Activated CD4-positive, alpha-beta memory T cell treated with anti-CD3 and anti-CD28 coated beads for 36 hours (primary cell): ENCODE measurements at regions not wholly inside any gene's neighbourhood (a gene's known extent, or its start where the extent isn't known, plus 50 kb on each side); places are given as distances from the start of the nearest gene placed in this dataset.

Source experiments
- CTCF ChIA-PET: fragments of 350-600 bp; sonication (Branson Sonifier 250); formaldehyde crosslinking; loops from one replicate; lab custom pipeline; 2021; ENCODE audit warnings: antibody characterized with exemption, inconsistent platforms; lab: Charles Lee
- POLR2A ChIA-PET: fragments of 350-600 bp; sonication (Branson Sonifier 250); formaldehyde crosslinking; loops from one replicate; lab custom pipeline; 2021; ENCODE audit warnings: antibody characterized with exemption; lab: Charles Lee
- DNase-seq: peaks from one replicate; pipeline ENCODE4 v3.0.0-alpha.2; 2020
- H3K27ac Mint-ChIP-seq: one replicate; pipeline ENCODE4 v1.8.0; 2021; ENCODE audit warnings: mixed read lengths
- H3K27me3 Mint-ChIP-seq: one replicate; pipeline ENCODE4 v1.8.0; 2021; ENCODE audit warnings: mixed read lengths
- H3K36me3 Mint-ChIP-seq: one replicate; pipeline ENCODE4 v1.8.0; 2021; ENCODE audit warnings: mixed read lengths
- H3K4me1 Mint-ChIP-seq: one replicate; pipeline ENCODE4 v1.8.0; 2021; ENCODE audit warnings: low read depth, mixed read lengths
- H3K4me3 Mint-ChIP-seq: one replicate; pipeline ENCODE4 v1.8.0; 2021; ENCODE audit warnings: mild to moderate bottlenecking, mixed read lengths
- H3K9me3 Mint-ChIP-seq: one replicate; pipeline ENCODE4 v1.8.0; 2021; ENCODE audit warnings: mixed read lengths
- intact Hi-C: fragments of 100-400 bp; cut with micrococcal nuclease; formaldehyde crosslinking; loops from one replicate; pipeline ENCODE4 v1.15.1; 2023

GRCh38 chr1:219797009-219797408 lies 131.3 kb downstream of the SLC30A10 start:
- ChIA-PET POLR2A (no interaction called here), CTCF (no interaction called here)
- H3K27me3 Mint-ChIP-seq = peaks cover 6% of the 10 kb centered on the region
- intact Hi-C loops = no loop called here
- no peak for DNase-seq
- H3K4me3 Mint-ChIP-seq = no peak overlapping the region
- H3K9me3 Mint-ChIP-seq = no peaks in the 10 kb centered on the region
- H3K27ac Mint-ChIP-seq = no peak overlapping the region
- H3K4me1 Mint-ChIP-seq = peaks cover 5% of the 10 kb centered on the region
- H3K36me3 Mint-ChIP-seq = no peaks in the 10 kb centered on the region

- CTCF ChIA-PET = no interaction called here
- no peak for DNase-seq
- Mint-ChIP-seq H3K4me1 (peaks cover 5% of the 10 kb centered on the region), H3K27me3 (peaks cover 6% of the 10 kb centered on the region), H3K36me3 (no peaks in the 10 kb centered on the region), H3K27ac (no peak overlapping the region), H3K9me3 (no peaks in the 10 kb centered on the region), H3K4me3 (no peak overlapping the region)
- POLR2A ChIA-PET = no interaction called here
- intact Hi-C loops = no loop called here
These were observed 132.9 kb downstream of the SLC30A10 start for GRCh38 chr1:219795363-219795917.

- Mint-ChIP-seq H3K36me3 (no peaks in the 10 kb centered on the region), H3K27me3 (peaks cover 6% of the 10 kb centered on the region), H3K9me3 (no peaks in the 10 kb centered on the region), H3K4me3 (no peak overlapping the region), H3K27ac (no peak overlapping the region), H3K4me1 (peaks cover 5% of the 10 kb centered on the region)
- intact Hi-C loops = no loop called here
- DNase-seq = no peak
- CTCF ChIA-PET = no interaction called here
- POLR2A ChIA-PET = no interaction called here
These were observed 134.1 kb downstream of the SLC30A10 start for GRCh38 chr1:219794085-219794743.

- H3K4me3 Mint-ChIP-seq = no peak overlapping the region
- POLR2A ChIA-PET = no interaction called here
- H3K27me3 Mint-ChIP-seq = peaks cover 6% of the 10 kb centered on the region
- no peaks in the 10 kb centered on the region for H3K4me1 Mint-ChIP-seq
- intact Hi-C loops = no loop called here
- DNase-seq = no peak
- H3K36me3 Mint-ChIP-seq = no peaks in the 10 kb centered on the region
- H3K27ac Mint-ChIP-seq = no peak overlapping the region
- no peaks in the 10 kb centered on the region for H3K9me3 Mint-ChIP-seq
- CTCF ChIA-PET = no interaction called here
These were observed 135.9 kb downstream of the SLC30A10 start for GRCh38 chr1:219792337-219793021.

- Mint-ChIP-seq H3K4me3 (no peak overlapping the region), H3K9me3 (no peaks in the 10 kb centered on the region), H3K36me3 (no peaks in the 10 kb centered on the region), H3K27ac (no peak overlapping the region), H3K27me3 (peaks cover 6% of the 10 kb centered on the region), H3K4me1 (no peaks in the 10 kb centered on the region)
- no peak for DNase-seq
- intact Hi-C loops = no loop called here
- CTCF ChIA-PET = no interaction called here
- POLR2A ChIA-PET = no interaction called here
These were observed 136.6 kb downstream of the SLC30A10 start for GRCh38 chr1:219791766-219792165.

- POLR2A ChIA-PET = no interaction called here
- CTCF ChIA-PET = no interaction called here
- no peak overlapping the region for H3K4me3 Mint-ChIP-seq
- no peaks in the 10 kb centered on the region for H3K36me3 Mint-ChIP-seq
- peaks cover 6% of the 10 kb centered on the region for H3K27me3 Mint-ChIP-seq
- H3K4me1 Mint-ChIP-seq = no peaks in the 10 kb centered on the region
- H3K9me3 Mint-ChIP-seq = no peaks in the 10 kb centered on the region
- intact Hi-C loops = no loop called here
- H3K27ac Mint-ChIP-seq = no peak overlapping the region
- DNase-seq = no peak
These were observed 137.3 kb downstream of the SLC30A10 start for GRCh38 chr1:219790834-219791615.

- no peaks in the 10 kb centered on the region for H3K27me3 Mint-ChIP-seq
- DNase-seq = no peak
- no peaks in the 10 kb centered on the region for H3K9me3 Mint-ChIP-seq
- H3K4me1 Mint-ChIP-seq = no peaks in the 10 kb centered on the region
- CTCF ChIA-PET = no interaction called here
- POLR2A ChIA-PET = no interaction called here
- H3K4me3 Mint-ChIP-seq = no peak overlapping the region
- no peaks in the 10 kb centered on the region for H3K36me3 Mint-ChIP-seq
- H3K27ac Mint-ChIP-seq = no peak overlapping the region
- intact Hi-C loops = no loop called here
These were observed 139.7 kb downstream of the SLC30A10 start for GRCh38 chr1:219788700-219789099.

GRCh38 chr1:219788091-219788490 lies 140.3 kb downstream of the SLC30A10 start:
- Mint-ChIP-seq H3K36me3 (no peaks in the 10 kb centered on the region), H3K9me3 (no peaks in the 10 kb centered on the region), H3K4me1 (no peaks in the 10 kb centered on the region), H3K27ac (no peak overlapping the region), H3K27me3 (no peaks in the 10 kb centered on the region), H3K4me3 (no peak overlapping the region)
- intact Hi-C loops = no loop called here
- CTCF ChIA-PET = no interaction called here
- POLR2A ChIA-PET = no interaction called here
- DNase-seq = no peak

GRCh38 chr1:219784660-219785381 lies 143.5 kb downstream of the SLC30A10 start:
- Mint-ChIP-seq H3K4me1 (no peaks in the 10 kb centered on the region), H3K4me3 (no peak overlapping the region), H3K36me3 (no peaks in the 10 kb centered on the region), H3K27me3 (no peaks in the 10 kb centered on the region), H3K27ac (no peak overlapping the region), H3K9me3 (no peaks in the 10 kb centered on the region)
- ChIA-PET POLR2A (no interaction called here), CTCF (no interaction called here)
- intact Hi-C loops = no loop called here
- no peak for DNase-seq

GRCh38 chr1:219783605-219784235 lies 144.6 kb downstream of the SLC30A10 start:
- no peaks in the 10 kb centered on the region for H3K27me3 Mint-ChIP-seq
- H3K4me3 Mint-ChIP-seq = no peak overlapping the region
- no peaks in the 10 kb centered on the region for H3K4me1 Mint-ChIP-seq
- intact Hi-C loops = no loop called here
- no peak for DNase-seq
- ChIA-PET POLR2A (no interaction called here), CTCF (no interaction called here)
- H3K9me3 Mint-ChIP-seq = no peaks in the 10 kb centered on the region
- H3K36me3 Mint-ChIP-seq = no peaks in the 10 kb centered on the region
- no peak overlapping the region for H3K27ac Mint-ChIP-seq

GRCh38 chr1:219782929-219783328 lies 145.4 kb downstream of the SLC30A10 start:
- Mint-ChIP-seq H3K27ac (no peak overlapping the region), H3K36me3 (no peaks in the 10 kb centered on the region), H3K4me3 (no peak overlapping the region), H3K27me3 (no peaks in the 10 kb centered on the region), H3K4me1 (no peaks in the 10 kb centered on the region), H3K9me3 (no peaks in the 10 kb centered on the region)
- ChIA-PET POLR2A (no interaction called here), CTCF (no interaction called here)
- intact Hi-C loops = no loop called here
- DNase-seq = no peak
